ENCODE measurements at regions not wholly inside any gene's neighbourhood (a gene's known extent, or its start where the extent isn't known, plus 50 kb on each side); places are given as distances from the start of the nearest gene placed in this dataset.

- Histone ChIP-seq H4K20me1 (no peaks in the 10 kb centered on the region), H3K9ac (no peak overlapping the region), H3K27me3 (no peaks in the 10 kb centered on the region), H3K4me3 (no peak overlapping the region), H3K9me3 (replicated peaks in 1 of 11) (no peaks in the 10 kb centered on the region), H3K36me3 (no peaks in the 10 kb centered on the region), H3K4me2 (no peak overlapping the region), H3K4me1 (0 out of 20 replicates have a peak, but pooled peaks cover 0 to 6% (median 0%) of the 10 kb centered on the region in 10 experiments), H3K27ac (no peak overlapping the region)
- no peak for TF ChIP-seq Cebpa-rat (IDR thresholded peaks at IDR 0.05)
Measured at GRCh38 chr6:91171754-91172462, 585.0 kb upstream of the MAP3K7 start.

GRCh38 chr6:91167846-91168245 is 581.0 kb upstream of the MAP3K7 start:
- no peak overlapping the region for H3K4me3 ChIP-seq
- H3K27ac ChIP-seq = no peak overlapping the region
- no peak overlapping the region for H3K4me2 ChIP-seq
- 0 out of 20 replicates have a peak, but pooled peaks cover 0 to 6% (median 0%) of the 10 kb centered on the region in 10 experiments for H3K4me1 ChIP-seq
- no peaks in the 10 kb centered on the region for H3K36me3 ChIP-seq
- no peaks in the 10 kb centered on the region for H4K20me1 ChIP-seq
- no peaks in the 10 kb centered on the region for H3K9me3 ChIP-seq (replicated peaks in 1 of 11)
- no peak overlapping the region for H3K9ac ChIP-seq
- no peak for TF ChIP-seq Cebpa-rat (IDR thresholded peaks at IDR 0.05)
- H3K27me3 ChIP-seq = no peaks in the 10 kb centered on the region

- Histone ChIP-seq H3K4me1 (0 out of 20 replicates have a peak, but pooled peaks cover 0 to 6% (median 0%) of the 10 kb centered on the region in 10 experiments), H4K20me1 (no peaks in the 10 kb centered on the region), H3K9ac (no peak overlapping the region), H3K36me3 (no peaks in the 10 kb centered on the region), H3K9me3 (replicated peaks in 1 of 11) (no peaks in the 10 kb centered on the region), H3K27me3 (no peaks in the 10 kb centered on the region), H3K27ac (no peak overlapping the region), H3K4me3 (no peak overlapping the region), H3K4me2 (peak overlapping the region in 1 of 11 experiments; percentile 5; a peak in 1 of 22 replicates)
- TF ChIP-seq Cebpa-rat (IDR thresholded peaks at IDR 0.05) = no peak
Measured at GRCh38 chr6:91166271-91167046, 579.6 kb upstream of the MAP3K7 start.

- no peaks in the 10 kb centered on the region for H3K36me3 ChIP-seq
- H3K27me3 ChIP-seq = no peaks in the 10 kb centered on the region
- 0 out of 20 replicates have a peak, but pooled peaks cover 0 to 6% (median 0%) of the 10 kb centered on the region in 10 experiments for H3K4me1 ChIP-seq
- no peaks in the 10 kb centered on the region for H3K9me3 ChIP-seq (replicated peaks in 1 of 11)
- no peak overlapping the region for H3K9ac ChIP-seq
- H3K27ac ChIP-seq = no peak overlapping the region
- H3K4me3 ChIP-seq = no peak overlapping the region
- H3K4me2 ChIP-seq = no peak overlapping the region
- no peak for TF ChIP-seq Cebpa-rat (IDR thresholded peaks at IDR 0.05)
- no peaks in the 10 kb centered on the region for H4K20me1 ChIP-seq
Measured at GRCh38 chr6:91164105-91164504, 577.2 kb upstream of the MAP3K7 start.

GRCh38 chr6:91161246-91161645 is 574.4 kb upstream of the MAP3K7 start:
- Histone ChIP-seq H4K20me1 (no peaks in the 10 kb centered on the region), H3K9me3 (replicated peaks in 1 of 11) (no peaks in the 10 kb centered on the region), H3K27ac (no peak overlapping the region), H3K36me3 (no peaks in the 10 kb centered on the region), H3K27me3 (no peaks in the 10 kb centered on the region), H3K4me2 (no peak overlapping the region), H3K9ac (no peak overlapping the region), H3K4me1 (no peaks in the 10 kb centered on the region), H3K4me3 (no peak overlapping the region)
- no peak for TF ChIP-seq Cebpa-rat (IDR thresholded peaks at IDR 0.05)

GRCh38 chr6:91155129-91155785 is 568.4 kb upstream of the MAP3K7 start:
- TF ChIP-seq Cebpa-rat (IDR thresholded peaks at IDR 0.05) = no peak
- Histone ChIP-seq H3K36me3 (no peaks in the 10 kb centered on the region), H3K9me3 (replicated peaks in 1 of 11) (no peaks in the 10 kb centered on the region), H3K4me1 (peaks cover 0 to 1% (median 0%) of the 10 kb centered on the region in 10 experiments; a peak in 1 of 20 replicates), H3K9ac (no peak overlapping the region), H3K27me3 (no peaks in the 10 kb centered on the region), H4K20me1 (no peaks in the 10 kb centered on the region), H3K4me3 (no peak overlapping the region), H3K27ac (no peak overlapping the region), H3K4me2 (no peak overlapping the region)

DNA sequence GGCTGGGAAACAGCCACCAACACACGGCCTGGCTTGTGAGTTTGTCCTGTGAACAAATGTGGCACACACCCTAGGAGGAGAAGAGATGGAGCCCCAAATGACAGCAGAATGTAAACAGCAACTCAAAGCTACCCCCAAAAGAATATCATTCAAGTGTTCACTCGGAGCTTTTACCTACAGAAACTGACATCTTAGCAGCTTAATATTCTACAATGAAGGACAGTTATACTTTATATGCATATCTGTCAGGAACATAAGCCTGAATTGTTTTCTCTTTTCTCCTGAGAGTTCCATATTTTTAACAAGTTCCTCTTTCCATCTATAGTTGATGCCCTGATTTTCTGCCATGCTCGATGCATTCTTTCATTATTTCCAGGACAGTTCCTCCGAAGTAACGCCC is 566.0 kb upstream of the MAP3K7 start:
- no peaks in the 10 kb centered on the region for H3K36me3 ChIP-seq
- no peak overlapping the region for H3K27ac ChIP-seq
- H3K4me1 ChIP-seq = peaks cover 0 to 16% (median 7%) of the 10 kb centered on the region in 10 experiments; a peak in 9 of 20 replicates
- TF ChIP-seq Cebpa-rat (IDR thresholded peaks at IDR 0.05) = no peak
- H3K4me2 ChIP-seq = no peak overlapping the region
- no peak overlapping the region for H3K9ac ChIP-seq
- H3K9me3 ChIP-seq (replicated peaks in 1 of 11) = no peaks in the 10 kb centered on the region
- no peaks in the 10 kb centered on the region for H4K20me1 ChIP-seq
- no peaks in the 10 kb centered on the region for H3K27me3 ChIP-seq
- no peak overlapping the region for H3K4me3 ChIP-seq

DNA sequence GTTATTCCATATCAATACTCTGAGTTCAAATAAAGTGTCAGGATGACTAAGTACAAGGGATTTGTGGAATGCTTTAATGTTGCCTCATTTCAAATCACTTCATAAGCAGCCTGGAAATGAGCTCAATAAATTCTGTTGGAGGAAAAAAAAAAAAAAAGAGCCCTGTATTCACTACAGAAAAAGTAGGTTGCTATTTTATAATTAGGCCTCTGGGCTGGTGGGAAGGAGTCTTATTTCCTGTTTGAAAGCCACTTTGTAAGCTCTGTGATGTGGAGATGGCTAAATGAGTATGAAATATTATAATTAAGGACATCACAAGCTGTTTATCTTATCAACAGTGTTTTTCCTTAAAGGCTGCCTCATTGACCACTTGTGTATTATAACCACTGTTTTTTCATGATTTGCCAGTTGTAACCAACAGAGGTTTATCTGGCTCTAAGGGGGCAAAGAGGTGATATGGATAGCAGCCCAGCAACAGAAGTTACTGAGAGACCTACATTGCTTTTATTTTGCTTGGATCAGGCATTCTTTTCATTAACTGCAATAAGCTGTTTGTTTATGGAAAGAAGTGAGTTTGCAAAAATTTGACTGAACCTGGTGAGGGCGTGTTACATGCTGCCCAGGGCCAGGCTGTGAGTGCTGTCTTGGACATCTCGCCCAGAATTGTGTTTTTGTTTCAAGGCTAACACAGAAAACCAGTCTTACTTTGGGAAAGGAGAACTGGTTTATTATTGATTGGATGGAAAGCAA is 563.3 kb upstream of the MAP3K7 start:
- Histone ChIP-seq H3K36me3 (no peaks in the 10 kb centered on the region), H3K4me2 (peak overlapping the region in 4 of 11 experiments; percentile 12 to 42 (median 28); a peak in 4 of 22 replicates), H3K27ac (no peak overlapping the region), H3K27me3 (no peaks in the 10 kb centered on the region), H3K9ac (no peak overlapping the region), H4K20me1 (no peaks in the 10 kb centered on the region), H3K4me1 (peaks cover 0 to 16% (median 7%) of the 10 kb centered on the region in 10 experiments; a peak in 9 of 20 replicates), H3K4me3 (no peak overlapping the region), H3K9me3 (replicated peaks in 1 of 11) (no peaks in the 10 kb centered on the region)
- no peak for TF ChIP-seq Cebpa-rat (IDR thresholded peaks at IDR 0.05)

Measured in BLaER1 treated with 17β-estradiol and CSF1 and Interleukin-3, amounts not matched to agents 10 nM and 100 nM (cell line).